Uterus (tissue), 3 donors: ENCODE measurements at regions not wholly inside any gene's neighbourhood (a gene's known extent, or its start where the extent isn't known, plus 50 kb on each side); places are given as distances from the start of the nearest gene placed in this dataset.

ENCODE experiments used
- DNase-seq, 2 donors: peaks; one replicate each; pipeline ENCODE4 v3.0.0-alpha.2; 2019 to 2020
- H3K27ac ChIP-seq, 2 donors: fragments of 200-600 bp; sonication (generic); 1 replicate in 1 of 2; 2 replicates in 1 of 2; pipeline ENCODE4 v1.5.1; 2016 to 2018
- H3K27me3 ChIP-seq, 2 donors: fragments of 200-600 bp; sonication (generic); one replicate each; pipeline ENCODE4 v1.5.1; 2018 to 2019; ENCODE audit warnings: control low read depth in 1 of 2
- H3K36me3 ChIP-seq, 2 donors: fragments of 200-600 bp; sonication (generic); one replicate each; pipeline ENCODE4 v1.5.1; 2019; ENCODE audit warnings: control low read depth in 1 of 2
- H3K4me1 ChIP-seq, 2 donors: fragments of 200-600 bp; sonication (generic); one replicate each; pipeline ENCODE4 v1.5.1; 2018 to 2019; ENCODE audit warnings: control low read depth in 1 of 2
- H3K4me3 ChIP-seq, 2 donors: fragments of 200-600 bp; sonication (generic); 1 replicate in 1 of 2; 2 replicates in 1 of 2; pipeline ENCODE4 v1.5.1; 2018 to 2019; ENCODE audit warnings: mild to moderate bottlenecking in 1 of 2
- H3K9me3 ChIP-seq, 2 donors: fragments of 200-600 bp; sonication (generic); one replicate each; pipeline ENCODE4 v1.5.1; 2019; ENCODE audit warnings: control low read depth in 1 of 2
- CTCF ChIP-seq, 4 experiments: fragments of 200-600 bp in 2 of 4; fragments of 450-650 bp in 2 of 4; sonication (generic) in 2 of 4; IDR thresholded peaks; one replicate each; pipeline ENCODE4 v1.5.1; 2016 to 2019; ENCODE audit warnings: antibody characterized with exemption in 4 of 4, mild to moderate bottlenecking in 2 of 4, moderate library complexity in 1 of 4
- POLR2A ChIP-seq, 2 donors: fragments of 450-650 bp; IDR thresholded peaks; one replicate each; pipeline ENCODE4 v1.6.1; 2016; ENCODE audit warnings: antibody characterized with exemption in 2 of 2, mild to moderate bottlenecking in 1 of 2, moderate library complexity in 1 of 2
- intact Hi-C: fragments of 100-400 bp; cut with DNase I; formaldehyde crosslinking; loops from one replicate; pipeline ENCODE4 v1.15.1; 2023; ENCODE audit warnings: low total_unique reads
- donor health status: DM: yes; HTN: yes; CAD: no.

DNA sequence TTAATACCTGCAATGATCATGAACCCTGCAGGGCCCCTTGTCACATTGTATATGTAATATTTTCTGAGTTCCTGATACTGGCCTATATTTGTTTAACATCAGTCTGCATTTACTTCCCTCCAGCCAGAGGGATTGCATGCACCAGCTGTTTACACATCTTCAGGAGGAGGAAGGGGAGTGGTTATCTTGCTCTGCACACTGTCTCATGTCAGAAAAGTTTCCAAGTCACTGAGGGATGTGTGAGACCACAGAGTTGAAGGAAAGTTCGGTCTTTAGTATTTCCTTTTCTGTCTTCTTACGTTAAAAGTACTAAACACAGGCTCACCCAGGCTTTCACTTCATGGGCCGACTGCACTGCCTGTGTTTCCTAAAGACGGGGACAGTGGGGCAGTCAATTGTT lies 574.1 kb downstream of the LMO4 start:
- Histone ChIP-seq H3K4me3 (no peak overlapping the region), H3K9me3 (no peaks in the 10 kb centered on the region), H3K27ac (peak overlapping the region; percentile 29 to 47), H3K36me3 (no peaks in the 10 kb centered on the region), H3K27me3 (no peaks in the 10 kb centered on the region), H3K4me1 (no peaks in the 10 kb centered on the region)
- DNase-seq: peak; percentile 27 to 57
- intact Hi-C loops: no loop called here
- TF ChIP-seq CTCF (IDR thresholded peaks at IDR 0.05): no peak
- TF ChIP-seq POLR2A (IDR thresholded peaks at IDR 0.05): no peak

DNA sequence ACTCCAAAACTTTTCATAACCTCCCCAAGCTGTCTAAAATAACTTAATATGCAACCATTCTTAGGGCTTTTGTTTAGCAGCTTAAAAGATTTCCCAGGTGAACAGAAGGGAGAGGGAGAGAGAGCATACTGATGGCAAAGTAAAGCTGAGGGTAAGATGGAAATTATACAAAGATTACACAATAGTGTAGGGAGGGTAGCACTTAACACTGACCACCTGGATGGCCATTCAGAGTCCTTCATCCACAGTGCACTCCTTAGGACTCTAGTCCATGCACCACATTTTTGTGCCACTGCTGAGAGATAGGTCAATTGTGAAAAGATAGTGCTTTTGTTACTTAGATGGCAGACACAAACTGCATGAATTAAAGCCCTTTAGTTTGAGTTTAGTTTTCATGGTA lies 574.6 kb downstream of the LMO4 start:
- no peak overlapping the region for H3K4me3 ChIP-seq
- DNase-seq: no peak
- H3K36me3 ChIP-seq: no peaks in the 10 kb centered on the region
- no peaks in the 10 kb centered on the region for H3K27me3 ChIP-seq
- intact Hi-C loops: no loop called here
- peak overlapping the region; percentile 29 to 47 for H3K27ac ChIP-seq
- H3K9me3 ChIP-seq: no peaks in the 10 kb centered on the region
- H3K4me1 ChIP-seq: no peaks in the 10 kb centered on the region
- TF ChIP-seq CTCF (IDR thresholded peaks at IDR 0.05): no peak
- TF ChIP-seq POLR2A (IDR thresholded peaks at IDR 0.05): no peak

GRCh38 chr1:87904651-87905050 lies 576.0 kb downstream of the LMO4 start:
- no peak for DNase-seq
- no peak overlapping the region for H3K4me3 ChIP-seq
- H3K27me3 ChIP-seq: no peaks in the 10 kb centered on the region
- no peaks in the 10 kb centered on the region for H3K4me1 ChIP-seq
- H3K9me3 ChIP-seq: no peaks in the 10 kb centered on the region
- H3K36me3 ChIP-seq: no peaks in the 10 kb centered on the region
- intact Hi-C loops: no loop called here
- no peak for TF ChIP-seq CTCF (IDR thresholded peaks at IDR 0.05)
- TF ChIP-seq POLR2A (IDR thresholded peaks at IDR 0.05): no peak
- no peak overlapping the region for H3K27ac ChIP-seq

DNA sequence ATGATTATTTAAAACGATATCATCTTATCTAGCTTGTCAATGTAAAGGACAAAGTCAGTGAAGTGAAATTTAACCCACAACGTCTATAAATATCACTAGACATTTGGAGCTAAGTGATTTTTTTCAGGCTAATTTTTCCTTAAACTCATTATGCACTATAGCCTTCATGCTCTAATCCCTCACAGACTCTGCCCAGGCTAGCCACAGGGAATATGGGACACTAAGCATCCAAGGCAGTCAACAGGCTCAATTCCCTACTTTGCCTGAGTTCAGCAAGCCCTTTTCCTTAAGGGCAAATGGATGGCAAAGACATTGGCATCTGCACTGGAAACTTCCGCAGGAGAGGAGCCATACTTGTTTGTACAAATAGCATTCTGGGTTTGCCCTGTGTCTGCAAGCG lies 577.0 kb downstream of the LMO4 start:
- no peaks in the 10 kb centered on the region for H3K27me3 ChIP-seq
- no peak overlapping the region for H3K27ac ChIP-seq
- DNase-seq: no peak
- H3K9me3 ChIP-seq: no peaks in the 10 kb centered on the region
- no peak for TF ChIP-seq CTCF (IDR thresholded peaks at IDR 0.05)
- no peak for TF ChIP-seq POLR2A (IDR thresholded peaks at IDR 0.05)
- intact Hi-C loops: no loop called here
- H3K36me3 ChIP-seq: no peaks in the 10 kb centered on the region
- H3K4me3 ChIP-seq: no peak overlapping the region
- no peaks in the 10 kb centered on the region for H3K4me1 ChIP-seq

- intact Hi-C loops: no loop called here
- TF ChIP-seq POLR2A (IDR thresholded peaks at IDR 0.05) (no peak), CTCF (IDR thresholded peaks at IDR 0.05) (no peak)
- Histone ChIP-seq H3K27ac (no peak overlapping the region), H3K9me3 (no peaks in the 10 kb centered on the region), H3K4me1 (no peaks in the 10 kb centered on the region), H3K27me3 (no peaks in the 10 kb centered on the region), H3K36me3 (no peaks in the 10 kb centered on the region), H3K4me3 (no peak overlapping the region)
- DNase-seq: no peak
Measured at GRCh38 chr1:87906078-87906477, 577.4 kb downstream of the LMO4 start.
